ENCODE measurements at regions not wholly inside any gene's neighbourhood (a gene's known extent, or its start where the extent isn't known, plus 50 kb on each side); places are given as distances from the start of the nearest gene placed in this dataset.

- CTCF ChIA-PET, result no interaction called here
- H3K36me3 Mint-ChIP-seq, result no peaks in the 10 kb centered on the region
- H3K27me3 Mint-ChIP-seq, result peaks cover 6% of the 10 kb centered on the region
- no peak for DNase-seq
- H3K4me3 Mint-ChIP-seq, result no peak overlapping the region
- peaks cover 4% of the 10 kb centered on the region for H3K9me3 Mint-ChIP-seq
- H3K27ac Mint-ChIP-seq, result no peak overlapping the region
- no peaks in the 10 kb centered on the region for H3K4me1 Mint-ChIP-seq
Measured at GRCh38 chr13:112324116-112324515, 52.0 kb upstream of the SPACA7 start.

- H3K27ac Mint-ChIP-seq, result no peak overlapping the region
- CTCF ChIA-PET, result no interaction called here
- H3K4me1 Mint-ChIP-seq, result no peaks in the 10 kb centered on the region
- no peak overlapping the region for H3K4me3 Mint-ChIP-seq
- H3K36me3 Mint-ChIP-seq, result no peaks in the 10 kb centered on the region
- H3K9me3 Mint-ChIP-seq, result peaks cover 3% of the 10 kb centered on the region
- no peak for DNase-seq
- peaks cover 18% of the 10 kb centered on the region for H3K27me3 Mint-ChIP-seq
Measured at GRCh38 chr13:112325142-112325808, 50.9 kb upstream of the SPACA7 start.

GRCh38 chr13:112325920-112326645, 50.1 kb upstream of the SPACA7 start:
- Mint-ChIP-seq H3K4me1 (no peaks in the 10 kb centered on the region), H3K9me3 (no peaks in the 10 kb centered on the region), H3K27ac (no peak overlapping the region), H3K27me3 (peaks cover 26% of the 10 kb centered on the region), H3K4me3 (no peak overlapping the region), H3K36me3 (no peaks in the 10 kb centered on the region)
- DNase-seq, result no peak
- CTCF ChIA-PET, result no interaction called here

Measured in activated naive CD4-positive, alpha-beta T cell treated with anti-CD3 and anti-CD28 coated beads, Interleukin-2, amount 10 ng/mL, durations not matched to agents 7 days and 5 days (primary cell).